ENCODE measurements at regions not wholly inside any gene's neighbourhood (a gene's known extent, or its start where the extent isn't known, plus 50 kb on each side); places are given as distances from the start of the nearest gene placed in this dataset.

DNA sequence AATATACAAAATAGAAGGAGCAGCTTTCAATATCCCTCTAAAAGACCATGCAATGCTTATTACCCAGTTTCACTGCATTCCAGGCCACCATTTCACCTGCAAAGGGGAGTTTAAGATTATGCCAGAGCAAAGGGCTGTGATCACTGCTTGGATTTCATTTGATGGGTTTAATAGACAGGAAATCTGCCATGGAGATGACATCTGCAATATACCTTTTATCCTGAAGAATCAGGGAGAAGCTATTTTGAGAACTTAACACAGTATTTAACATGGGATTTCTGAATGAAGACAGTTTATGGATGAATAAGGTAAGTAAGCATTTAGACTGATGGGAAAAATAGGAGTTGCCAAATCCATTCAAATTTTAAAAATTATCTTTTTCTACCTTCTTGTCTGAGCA, 303.0 kb upstream of the SLC8A1 start:
- TF ChIP-seq CTCF (conservative IDR thresholded peaks at IDR 0.05; ENCODE audit: low read length), result no peak
- no peak for TF ChIP-seq EZH2phosphoT487 (IDR thresholded peaks at IDR 0.05; ENCODE audit: borderline replicate concordance, low read depth, low read length)
